SW 1271 (cell line): ENCODE measurements at regions not wholly inside any gene's neighbourhood (a gene's known extent, or its start where the extent isn't known, plus 50 kb on each side); places are given as distances from the start of the nearest gene placed in this dataset.

Experiments
- DNase-seq, 2 experiments: peaks; one replicate each; lab custom pipeline; 2025; lab: John Stamatoyannopoulos, UW

DNA sequence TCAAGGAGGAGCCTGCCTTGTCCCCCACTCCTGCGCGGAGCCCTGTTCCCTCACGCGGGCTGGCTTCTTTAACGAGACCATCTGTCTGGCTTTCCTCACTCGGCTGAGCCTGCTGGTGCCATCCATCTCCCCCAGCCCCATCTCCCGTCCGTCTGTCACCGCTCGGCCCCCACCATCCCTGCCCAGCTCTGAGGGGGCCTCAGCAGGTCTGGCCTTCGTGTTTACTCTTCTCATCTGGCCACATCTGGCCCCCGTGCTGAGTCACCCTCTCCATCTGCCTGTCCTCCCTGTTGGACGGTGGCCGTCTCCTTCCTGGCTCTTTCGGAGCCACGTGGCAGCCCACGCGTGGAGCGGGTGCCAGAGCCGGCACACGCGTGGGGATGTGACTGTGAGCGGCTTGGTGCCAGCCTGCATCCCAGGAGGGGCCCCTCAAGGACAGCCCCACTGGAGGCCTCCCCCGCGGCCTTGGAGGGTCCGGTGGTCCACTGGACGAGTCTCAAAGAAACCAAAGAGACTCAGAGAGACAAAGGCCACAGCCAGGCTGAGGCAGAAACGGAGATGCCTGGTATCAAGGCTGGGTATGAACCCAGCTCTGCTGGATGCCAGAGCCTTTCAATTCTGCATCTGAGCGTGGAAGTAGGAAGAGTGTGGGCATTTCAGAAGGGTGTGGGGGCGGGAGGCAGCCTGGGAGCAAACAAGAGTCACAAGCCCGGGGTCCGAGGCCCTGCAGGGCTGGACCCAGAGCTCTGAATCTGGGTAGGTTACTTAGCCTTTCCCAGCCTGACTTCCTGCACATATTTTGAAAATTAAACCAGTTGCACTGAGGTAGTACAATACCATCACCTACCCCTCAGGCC is 76.7 kb upstream of the UNC5A start:
- no peak for DNase-seq

DNA sequence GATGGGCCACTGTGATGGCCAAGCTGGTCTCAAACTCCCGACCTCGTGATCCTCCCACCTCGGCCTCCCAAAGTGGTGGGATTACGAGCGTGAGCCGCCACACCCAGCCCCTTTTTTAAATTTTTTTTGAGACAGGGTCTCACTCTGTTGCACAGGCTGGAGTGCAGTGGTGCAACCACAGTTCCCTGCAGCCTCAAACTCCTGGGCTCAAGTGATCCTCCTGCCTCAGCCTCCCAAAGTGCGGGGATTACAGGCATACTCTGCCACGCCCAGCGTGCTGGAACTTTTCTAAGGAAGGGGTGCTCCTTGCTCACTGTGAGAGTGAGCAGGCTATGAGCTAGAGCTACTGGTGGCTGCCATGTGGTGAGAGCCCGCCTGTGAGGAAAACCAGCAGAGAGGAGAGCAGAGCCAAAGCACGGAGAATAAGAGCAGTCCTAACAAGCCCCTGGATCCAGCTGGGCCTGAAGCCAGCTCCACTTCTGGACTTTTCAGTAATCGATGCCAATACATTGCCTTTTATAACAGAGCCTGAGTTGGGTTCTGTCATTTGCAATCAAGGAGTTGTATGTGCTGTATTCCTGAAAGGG is 75.5 kb upstream of the UNC5A start:
- no peak for DNase-seq

DNA sequence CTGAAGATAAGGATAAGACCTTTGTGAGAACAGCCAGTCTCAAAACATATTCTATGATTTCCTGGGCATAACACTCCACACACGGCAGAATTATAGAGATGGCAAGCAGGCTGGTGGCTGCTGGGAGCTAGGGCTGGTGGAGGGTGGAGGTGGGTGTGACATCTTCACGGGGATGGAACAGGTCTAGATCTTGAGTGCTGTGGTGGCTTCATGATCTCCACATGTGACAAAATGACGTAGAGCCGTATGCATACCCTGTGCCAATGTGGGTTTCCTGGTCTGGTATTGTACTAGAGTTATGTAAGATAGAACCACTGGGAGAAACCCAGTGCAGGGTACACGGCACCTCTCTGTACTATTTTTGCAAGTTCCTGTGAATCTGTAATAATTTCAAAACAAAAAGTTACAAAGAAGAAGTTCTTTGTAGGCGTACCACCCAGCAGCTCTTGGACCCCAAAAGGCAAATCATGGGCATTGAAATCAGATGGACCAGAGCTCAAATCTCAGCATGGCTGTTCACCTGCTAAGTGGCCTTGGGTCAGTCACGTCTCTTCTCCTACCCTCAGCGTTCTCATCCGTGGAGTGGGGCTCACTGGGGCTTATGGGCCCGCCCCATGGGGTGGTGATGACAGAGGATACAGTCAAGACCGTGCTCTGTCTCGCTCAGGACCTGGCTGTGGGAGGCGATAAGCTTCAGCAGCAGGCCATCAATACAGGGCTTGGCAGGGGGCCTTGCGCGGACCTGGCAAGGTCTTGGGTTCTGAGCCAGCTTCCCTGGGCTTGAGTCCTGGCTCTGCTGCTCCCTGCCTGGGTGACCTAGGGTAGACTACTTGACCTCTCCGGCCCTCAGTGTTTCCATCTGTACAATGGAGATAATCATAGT is 74.7 kb upstream of the UNC5A start:
- DNase-seq = no peak

DNA sequence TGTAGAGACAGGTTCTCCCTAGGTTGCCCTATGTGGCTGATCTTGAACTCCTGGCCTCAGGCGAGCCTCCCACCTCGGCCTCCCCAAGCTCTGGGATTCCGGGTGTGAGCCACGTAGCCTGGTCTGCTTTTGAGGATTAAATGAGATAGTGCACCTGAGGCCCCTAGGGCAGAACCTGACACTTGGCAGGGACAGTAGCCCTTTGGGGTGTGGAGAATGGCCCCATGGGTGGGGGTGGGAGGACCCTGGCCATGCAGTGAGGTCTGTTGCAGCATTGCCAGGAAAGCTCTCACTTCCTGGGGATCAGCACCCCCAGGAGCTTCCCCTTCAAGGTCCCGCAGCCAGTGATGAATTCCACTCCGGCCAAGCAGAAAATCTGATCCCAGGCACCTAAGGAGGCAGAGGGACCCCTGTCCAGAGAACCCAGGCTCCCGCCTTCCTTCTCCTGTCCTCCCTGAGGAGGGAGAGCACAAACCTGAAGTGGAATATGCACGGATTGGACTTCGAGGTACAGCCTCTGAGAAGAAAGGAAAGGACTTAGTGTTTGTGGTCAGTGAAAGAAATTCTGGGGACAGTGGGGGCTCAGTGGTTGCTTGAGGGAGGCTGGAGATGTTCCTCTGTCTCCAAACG is 73.9 kb upstream of the UNC5A start:
- no peak for DNase-seq

DNA sequence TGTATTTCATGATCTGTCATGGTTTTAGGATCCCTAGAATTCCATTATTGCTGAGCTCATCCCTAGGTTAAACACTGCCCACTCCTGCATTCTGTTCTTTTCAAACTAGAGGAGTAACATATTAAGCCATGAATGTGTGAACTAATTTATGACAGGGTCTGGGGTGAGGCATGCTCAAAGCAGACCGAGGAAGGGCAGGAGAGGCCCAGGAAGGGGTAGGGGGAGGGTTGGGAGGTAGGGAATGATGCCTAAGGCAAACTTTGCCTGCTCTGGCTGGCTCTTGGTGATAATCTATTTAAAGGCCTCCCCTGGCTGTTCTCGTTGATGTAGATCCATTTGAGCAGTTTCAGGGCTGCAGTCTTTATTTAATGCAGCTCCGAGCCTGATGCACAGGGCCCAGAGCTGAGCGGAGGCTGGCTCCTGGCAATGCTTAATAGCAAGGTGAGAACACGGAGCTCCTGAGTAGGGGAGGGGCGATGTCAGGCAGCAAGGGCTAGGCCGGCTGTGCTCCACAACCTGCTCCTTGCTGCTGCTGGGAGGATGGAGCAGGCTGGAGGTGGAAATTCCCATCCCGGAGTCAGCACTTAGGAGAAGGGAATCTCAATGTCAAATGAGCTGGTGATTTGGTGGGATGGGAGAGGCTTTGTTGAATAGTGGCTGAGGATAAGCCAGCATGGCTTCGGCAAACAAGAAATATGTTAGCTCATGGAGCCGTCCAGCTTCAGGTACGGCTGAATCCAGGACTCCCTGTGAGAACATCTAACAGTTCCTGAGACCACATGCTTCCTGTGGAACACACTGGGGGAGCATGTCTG is 73.2 kb upstream of the UNC5A start:
- no peak for DNase-seq

DNA sequence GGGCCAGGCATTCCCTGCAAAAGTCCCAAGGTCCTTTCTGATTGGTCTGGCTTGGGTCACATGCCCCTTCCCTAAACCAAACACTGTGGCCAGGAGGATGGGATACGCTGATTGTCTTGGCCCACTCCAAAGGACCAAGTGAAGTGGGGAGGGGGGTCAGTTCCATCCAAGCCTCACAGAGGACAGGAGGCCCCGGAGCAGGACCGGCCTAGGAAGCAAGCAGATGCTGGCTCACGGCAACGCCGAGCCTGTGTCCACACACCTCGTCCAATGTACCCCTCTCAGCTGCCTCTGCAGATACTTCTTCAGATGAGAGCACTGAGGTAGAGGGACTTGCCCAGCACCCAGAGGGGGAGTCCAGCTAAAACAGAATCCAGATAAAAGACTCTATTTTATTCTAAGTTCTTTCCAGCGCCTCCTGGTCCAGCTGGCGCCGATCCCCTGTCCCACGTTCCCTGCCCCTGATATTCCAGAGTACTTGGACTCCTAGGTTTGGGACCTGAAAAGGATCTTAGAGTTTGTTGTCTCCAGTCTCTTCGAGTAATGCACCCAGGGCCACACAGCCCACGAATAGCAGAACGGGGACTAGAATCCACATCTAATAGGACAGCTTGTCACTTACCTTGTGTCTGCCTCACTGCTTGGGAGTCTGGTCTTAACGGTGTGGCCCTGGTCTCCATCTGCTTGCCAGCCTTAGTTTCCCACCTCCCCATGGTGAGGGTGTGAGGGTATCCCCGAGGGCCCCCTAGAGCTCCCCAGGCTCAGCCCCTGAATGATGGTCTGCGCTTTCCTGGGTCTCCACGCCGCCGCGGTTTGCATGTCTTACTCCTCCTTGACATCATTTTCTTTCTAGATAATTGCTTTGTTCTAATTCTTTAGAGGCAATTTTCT is 72.4 kb upstream of the UNC5A start:
- DNase-seq = no peak

DNA sequence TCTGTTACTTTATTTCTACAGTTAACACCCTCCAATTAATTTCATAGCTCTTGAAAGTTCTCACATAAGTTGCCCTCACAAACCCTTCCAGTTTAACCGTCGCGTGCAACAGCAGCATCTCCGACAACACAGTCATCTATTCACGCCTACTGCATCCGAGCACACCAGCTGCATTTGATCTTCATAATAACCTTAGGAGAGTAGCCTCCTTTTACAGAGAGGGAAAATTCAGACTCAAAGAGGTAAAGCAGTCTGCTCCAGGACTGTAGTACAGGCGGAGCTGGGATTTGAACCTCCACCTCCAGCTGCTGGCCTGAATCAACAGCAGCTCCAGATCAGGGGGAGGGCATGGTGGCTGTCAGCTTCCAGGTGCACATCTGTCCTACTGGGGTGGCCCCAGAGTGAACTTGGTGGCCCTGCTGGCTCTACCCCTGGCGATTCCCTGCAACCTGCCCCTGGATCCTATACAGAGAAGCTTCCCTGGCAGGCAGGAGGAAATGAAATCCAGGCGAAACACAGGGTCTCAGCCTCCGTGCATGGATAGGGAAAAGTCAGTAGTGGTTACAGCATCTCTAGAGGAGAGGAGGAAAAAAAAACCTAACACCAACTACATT is 71.6 kb upstream of the UNC5A start:
- DNase-seq = no peak

DNA sequence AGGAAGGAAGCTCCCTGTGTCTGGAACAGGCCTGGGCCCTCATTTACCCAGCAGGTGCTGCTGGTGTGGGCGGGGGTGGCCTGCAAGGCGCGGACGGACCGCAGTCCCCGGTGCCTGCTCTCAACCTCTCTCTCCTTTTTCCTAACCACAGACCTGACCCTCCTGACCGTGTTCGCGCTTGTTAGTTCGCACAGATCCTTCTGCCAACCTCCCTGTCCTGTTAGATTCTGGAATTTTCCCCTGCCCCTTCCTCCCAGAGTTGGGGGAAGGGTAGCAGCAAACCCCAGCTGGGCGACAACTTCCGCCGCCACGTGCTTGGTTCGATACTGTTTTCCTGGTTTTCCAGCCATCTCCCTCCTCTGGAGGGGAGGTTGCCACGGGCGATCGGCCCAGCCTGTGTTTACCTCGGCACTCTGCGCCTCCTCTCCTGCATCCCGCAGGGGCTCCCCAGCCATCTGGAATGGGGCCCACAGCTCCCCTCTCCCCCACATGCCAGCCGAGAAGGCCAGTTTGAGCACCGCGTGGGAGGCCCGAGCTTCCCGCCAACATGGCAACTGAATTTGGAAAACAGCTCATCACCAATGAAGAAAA is 70.8 kb upstream of the UNC5A start:
- no peak for DNase-seq

DNA sequence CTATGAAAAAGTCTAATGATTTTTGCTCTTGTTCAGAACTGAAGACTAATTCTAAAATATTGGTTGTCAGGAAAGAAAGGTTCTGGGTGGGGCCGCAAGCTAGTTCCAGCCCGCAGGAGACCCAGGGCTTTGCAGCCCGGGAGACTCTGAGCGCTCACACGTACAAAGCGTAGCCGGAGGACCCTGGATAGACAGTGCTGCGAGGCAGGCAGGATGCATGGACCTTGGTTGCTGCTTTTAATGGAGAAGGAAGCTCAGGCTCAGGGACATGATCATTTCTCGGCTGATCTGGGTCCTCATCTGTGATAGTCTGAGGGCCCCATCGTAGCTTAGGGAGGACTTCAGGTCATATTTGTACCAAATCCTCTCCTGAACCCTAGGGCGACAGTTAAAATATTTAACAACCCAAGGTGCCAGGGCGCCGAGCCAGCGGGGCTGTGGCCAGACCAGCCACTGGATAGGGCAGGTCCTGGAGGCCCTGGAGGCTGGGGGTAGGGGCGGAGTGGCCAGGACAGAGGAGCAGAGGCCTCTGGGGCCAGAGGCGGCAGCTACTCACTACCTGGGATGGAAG is 70.1 kb upstream of the UNC5A start:
- DNase-seq = no peak

DNA sequence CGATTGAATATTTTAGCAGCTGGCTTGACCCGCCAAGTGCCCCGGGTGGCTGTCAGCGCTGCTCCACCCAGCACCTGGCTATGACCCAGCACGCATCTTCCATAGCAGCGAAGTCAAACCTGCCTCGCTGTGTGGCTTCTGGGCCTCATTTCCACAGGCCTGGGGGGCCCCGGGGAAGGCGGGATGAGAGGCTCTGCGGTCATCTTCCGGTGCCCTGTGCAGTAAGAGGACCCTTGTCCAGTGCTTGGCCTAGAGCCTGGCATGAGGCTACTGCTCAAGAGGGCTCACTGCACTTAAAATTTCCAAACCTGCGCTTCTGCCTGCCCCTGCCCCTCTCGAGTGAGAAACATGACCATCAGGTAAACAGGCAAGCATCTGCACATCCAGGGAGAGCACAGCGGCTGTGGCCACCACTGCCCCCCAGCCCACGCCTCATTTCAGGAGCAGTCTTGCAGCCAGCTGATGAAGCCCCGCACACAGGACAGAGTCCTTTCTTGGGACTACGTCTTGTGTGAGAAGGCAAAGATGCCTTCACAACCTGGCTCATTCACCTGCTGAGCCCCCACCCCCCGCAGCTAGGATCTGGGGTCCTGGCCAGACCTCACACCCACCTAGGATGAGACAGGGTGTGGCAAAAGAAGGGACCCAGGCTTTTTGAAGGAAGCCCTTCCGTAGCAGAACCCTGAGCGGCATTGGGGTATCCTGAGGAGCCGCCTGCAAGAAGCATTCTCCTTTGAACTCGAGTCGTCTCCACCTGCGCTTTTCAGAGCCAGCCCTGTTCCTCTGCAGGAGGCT is 69.5 kb upstream of the UNC5A start:
- DNase-seq = no peak

DNA sequence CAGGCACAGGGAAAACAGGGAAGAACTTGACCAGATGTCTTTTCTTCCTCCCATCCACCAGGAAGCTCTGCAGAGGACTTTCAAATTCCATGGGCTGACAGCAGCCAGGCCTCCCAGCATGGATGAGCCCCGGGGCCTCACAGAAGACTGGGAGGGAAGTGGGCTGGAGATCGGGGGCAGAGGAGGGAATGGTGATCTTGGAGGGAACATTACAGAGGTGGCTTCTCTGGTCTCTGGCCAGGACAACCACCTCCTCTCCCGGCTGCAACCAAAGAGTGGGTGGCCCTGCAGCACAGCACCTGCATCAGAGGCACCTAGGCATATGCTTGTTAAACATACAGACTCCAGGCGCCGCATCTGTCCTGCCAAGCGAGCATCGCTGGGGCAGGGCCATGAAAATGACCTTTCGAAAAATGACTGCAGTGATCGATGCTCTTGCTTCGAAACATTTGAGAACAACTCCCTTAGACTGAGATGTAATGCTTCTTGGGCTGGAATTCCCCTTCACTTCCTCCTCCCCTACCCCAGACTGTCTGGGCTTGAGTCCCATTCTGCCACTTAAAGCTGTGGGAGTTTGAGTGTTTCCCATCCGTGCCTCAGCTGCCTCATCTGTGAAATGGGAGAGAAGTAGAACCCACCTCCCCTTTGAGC is 68.7 kb upstream of the UNC5A start:
- DNase-seq = no peak

DNA sequence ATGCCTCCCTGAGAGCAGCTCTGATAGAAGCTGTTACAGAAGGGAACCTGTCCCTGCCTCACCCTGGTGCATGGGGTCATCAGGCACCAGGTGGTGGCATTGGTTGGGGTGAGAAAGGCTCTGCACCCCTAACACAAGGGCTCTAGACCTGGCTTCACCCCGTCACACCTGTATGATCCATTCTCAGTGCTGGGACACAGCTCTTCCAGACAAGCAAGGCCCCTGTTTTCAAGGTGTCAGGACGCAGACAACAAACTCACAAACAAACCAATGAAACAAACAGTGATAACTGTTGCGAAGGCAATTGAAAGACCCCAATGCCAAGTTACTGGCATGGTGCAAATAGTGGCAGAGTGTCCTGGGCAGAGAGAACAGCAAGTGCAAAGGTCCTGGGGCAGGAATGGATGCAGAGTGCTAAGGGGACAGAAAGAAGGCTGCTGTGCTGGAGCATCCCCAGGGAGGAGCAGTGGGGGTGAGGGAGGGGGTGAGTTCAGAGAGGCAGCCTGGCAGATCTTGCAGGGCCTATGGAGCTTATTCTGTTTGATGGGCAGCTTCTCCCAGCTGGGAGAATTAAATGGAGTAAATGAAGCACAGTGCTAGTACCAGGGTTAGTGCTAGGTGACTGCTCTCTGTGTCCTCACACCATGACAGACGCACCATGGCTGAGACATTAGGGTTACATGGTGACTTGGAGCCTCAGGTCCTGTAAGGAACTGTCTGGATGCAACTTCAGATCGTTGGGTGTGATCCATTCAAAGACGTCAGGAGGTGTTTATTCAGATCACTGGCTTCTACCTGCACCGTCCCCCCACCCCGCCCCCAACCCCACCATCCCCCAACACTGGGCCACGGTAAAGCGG is 67.9 kb upstream of the UNC5A start:
- no peak for DNase-seq

DNA sequence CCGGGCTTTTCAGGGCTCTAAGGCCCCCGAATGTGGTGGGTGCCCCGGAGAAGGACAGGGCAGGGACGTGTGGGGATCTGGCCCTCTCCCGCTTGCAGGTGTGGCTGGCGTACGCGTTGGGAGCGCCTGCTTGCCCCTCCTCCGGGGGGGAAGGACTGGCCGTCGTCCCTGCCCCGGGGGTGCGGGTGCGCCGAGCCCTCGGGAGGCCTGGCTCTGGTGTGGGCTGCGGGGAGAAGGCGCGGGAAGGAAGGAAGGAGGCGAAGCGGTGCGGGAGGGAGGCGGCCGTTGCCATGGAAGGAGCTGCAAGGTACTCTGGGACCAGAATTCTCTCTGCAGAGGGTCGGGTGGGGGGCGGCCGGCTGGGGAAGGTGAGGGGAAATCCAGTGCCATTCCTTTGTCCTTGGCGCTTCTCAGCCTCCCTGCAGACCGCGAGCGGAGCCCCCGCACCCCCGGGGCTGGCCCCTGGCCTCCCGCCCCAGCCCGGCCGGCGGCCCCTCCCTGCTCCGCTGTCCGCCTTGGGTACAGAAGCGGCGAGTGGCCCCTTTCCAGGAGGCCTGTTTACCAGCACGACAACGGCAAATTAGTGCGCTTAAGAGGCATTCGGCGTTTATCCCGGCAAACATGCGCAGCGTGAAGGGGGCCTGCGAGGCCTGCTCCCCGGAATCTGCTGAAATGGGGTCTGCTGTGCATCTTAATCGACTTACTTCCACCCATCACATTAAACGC is 67.1 kb upstream of the UNC5A start:
- no peak for DNase-seq

DNA sequence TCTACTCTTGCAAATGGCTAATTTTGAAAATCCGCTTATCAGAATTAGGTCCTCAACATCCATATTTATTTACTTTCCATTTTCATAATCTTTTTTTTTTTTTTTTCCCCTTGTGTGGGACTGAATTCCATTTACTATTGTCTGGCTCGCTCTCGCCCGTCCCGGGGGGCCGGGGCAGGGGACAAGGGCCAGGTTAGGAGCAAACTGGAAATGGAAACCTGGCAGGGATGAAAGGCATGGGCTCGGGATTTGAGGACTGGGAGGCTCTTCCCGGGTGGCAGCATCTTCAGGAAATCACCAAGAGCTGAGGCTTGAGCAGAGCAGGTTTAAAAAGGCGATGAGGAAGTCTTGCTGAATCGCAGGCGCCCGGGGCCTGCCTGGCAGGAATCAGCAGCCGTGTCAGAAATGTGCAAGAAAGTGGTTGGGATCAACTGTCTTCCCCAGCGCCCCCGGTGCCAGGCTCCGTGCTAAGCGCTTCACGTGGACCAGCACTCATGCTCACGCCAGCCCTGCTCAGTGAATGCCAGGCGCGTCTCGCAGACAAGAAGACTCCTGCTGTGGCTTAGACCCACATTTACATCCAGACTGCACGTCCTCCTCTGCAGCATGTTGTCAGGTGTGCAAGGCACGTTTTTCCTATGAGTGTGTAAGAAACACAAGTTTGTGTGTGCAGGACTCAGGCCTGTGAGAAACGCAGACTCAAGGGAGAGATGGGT is 66.3 kb upstream of the UNC5A start:
- DNase-seq = no peak

DNA sequence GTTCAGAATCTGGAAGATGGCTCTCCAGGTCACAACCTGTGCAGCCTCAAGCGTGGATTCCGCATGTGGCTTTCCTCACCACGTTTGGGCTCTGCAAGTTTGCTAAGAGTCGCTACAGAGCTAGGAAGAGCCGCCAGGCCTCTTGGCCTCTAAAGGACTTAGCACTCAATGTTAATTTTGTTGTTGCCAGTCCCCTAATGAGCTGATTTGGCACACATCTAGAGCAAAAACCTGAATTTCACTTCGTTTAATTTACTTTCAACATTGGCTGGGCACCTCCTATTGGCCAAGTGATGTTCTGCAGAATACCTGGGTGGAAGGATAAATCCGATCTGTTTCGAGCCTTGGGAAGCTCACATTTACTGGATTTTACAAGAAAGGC is 65.8 kb upstream of the UNC5A start:
- no peak for DNase-seq

DNA sequence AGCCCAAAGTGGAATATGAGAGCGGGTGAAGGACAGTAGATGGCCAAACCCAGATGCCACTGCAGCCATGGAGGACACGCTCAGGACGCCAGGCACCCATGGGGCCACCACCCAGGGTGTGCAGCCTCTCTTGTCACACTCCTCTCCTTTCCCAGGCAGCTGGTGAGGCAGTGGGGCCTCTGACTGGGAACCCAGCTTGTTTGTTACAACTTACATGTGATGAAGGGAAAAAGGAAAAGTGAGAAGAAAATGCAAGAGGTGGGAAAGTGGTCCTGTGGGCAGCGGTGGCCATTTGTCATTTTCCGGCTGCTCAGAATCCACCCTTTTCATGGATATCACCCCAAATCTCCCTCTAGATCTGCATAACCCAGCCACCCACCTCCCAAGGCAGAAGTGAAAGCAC is 62.7 kb upstream of the UNC5A start:
- DNase-seq = no peak
